Glomerular visceral epithelial cell (primary cell): ENCODE measurements at regions not wholly inside any gene's neighbourhood (a gene's known extent, or its start where the extent isn't known, plus 50 kb on each side); places are given as distances from the start of the nearest gene placed in this dataset.
A peak's percentile ranks its signal among the peaks of the same experiment; 100 is the strongest.
"Not testable (repeated sequence)": the region's sequence is repeated elsewhere in the genome, so short reads cannot be mapped to it uniquely, and the experiment has no call there.

ENCODE experiments used
- DNase-seq: peaks from one replicate; pipeline ENCODE4 v3.0.0-alpha.2; 2016; ENCODE audit errors: extremely low spot score

DNA sequence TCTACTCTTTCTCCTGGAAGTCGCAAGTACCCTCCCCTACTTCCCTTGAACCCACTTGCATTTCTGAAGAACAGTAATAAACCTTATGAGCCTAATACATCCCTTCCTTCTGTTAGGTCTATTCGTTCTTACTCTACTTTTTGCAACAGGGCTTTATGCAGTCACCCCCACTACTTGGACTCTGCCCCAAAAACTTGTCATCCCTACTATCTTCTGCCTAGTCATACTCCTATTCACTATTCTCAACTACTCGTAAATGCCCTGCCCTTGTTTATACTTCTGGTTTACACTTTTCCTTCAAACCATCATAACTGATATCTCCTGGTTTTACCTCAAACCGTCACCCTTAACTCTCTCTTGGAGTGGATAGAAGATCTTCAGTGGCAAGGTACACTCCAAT, 55.2 kb upstream of the SLIT2 start:
- DNase-seq = no peak

DNA sequence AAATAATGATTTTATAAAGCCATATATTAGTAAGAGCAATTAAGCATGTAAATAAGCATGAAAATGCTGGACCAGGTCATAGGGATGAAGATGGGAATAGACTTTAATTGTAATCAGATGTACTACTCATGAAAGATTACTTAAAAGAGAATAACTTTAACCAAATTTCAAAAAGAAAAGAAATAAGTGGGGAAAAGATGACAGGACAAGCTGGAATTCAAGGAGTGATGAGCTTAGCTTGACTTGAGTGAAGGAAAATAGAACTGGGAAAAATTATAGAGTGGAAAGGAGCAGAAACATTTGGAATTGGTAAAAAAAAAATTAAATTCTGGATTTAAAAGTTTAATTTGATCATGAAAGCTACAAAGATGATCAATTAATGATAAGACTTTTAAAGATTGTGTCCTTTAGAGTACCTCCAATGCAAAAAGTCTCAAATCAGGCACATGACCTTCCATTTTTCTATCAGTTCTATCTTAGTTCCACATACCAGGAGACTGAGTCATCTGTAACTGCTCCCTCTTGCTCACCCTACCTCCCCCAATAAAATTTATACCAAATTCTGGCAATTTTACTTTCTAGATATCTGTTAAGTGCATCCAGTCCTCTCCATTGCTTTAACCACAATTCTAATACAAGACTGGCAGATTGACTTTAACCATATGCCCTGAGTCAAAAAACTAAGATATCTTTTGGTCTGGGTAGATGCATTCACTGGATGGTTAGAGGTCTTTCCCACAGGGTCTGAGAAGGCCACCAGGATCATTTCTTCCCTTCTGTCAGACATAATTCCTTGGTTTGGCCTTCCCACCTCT, 56.4 kb upstream of the SLIT2 start:
- DNase-seq = peak; percentile 6

DNA sequence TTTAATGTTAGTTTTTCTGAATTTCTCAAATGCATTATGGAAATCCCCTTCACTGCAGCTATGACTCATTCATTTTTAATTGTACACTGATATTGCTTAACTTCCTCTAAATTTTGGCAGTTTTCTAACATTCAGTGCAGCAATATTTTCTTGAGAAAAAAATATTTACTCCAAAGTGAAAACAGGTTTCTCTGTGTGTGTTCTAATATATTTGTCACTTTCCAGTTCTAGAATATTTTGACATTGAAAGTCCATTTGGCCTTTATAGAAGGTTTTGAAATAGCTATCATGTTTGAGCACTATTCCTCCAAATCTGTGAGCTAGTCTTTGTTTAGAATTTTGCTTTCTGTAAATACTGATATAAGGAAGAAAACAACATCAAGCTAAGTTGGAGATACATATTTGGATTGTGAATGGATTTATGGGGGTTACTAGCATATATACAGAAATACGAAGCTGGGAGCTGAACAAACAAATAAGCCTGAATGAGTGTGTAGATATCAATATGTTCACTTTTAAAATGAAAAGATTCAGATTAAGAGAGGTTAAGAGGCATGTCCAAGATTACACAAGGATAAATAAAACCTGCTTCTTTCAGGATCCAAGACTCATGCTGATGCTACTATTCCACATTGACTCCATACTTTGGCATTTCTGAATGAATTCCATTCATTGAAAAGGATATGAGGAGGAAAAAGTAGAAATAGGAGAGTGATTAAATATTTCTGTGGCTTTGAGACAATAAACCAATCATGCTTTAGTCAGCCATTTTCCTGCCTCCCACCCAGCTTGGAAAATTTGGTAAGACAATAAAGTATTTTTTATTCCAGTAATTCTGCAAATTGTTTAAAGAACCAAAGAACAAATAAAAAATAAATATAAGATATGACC, 57.3 kb upstream of the SLIT2 start:
- peak; percentile 7 for DNase-seq

DNA sequence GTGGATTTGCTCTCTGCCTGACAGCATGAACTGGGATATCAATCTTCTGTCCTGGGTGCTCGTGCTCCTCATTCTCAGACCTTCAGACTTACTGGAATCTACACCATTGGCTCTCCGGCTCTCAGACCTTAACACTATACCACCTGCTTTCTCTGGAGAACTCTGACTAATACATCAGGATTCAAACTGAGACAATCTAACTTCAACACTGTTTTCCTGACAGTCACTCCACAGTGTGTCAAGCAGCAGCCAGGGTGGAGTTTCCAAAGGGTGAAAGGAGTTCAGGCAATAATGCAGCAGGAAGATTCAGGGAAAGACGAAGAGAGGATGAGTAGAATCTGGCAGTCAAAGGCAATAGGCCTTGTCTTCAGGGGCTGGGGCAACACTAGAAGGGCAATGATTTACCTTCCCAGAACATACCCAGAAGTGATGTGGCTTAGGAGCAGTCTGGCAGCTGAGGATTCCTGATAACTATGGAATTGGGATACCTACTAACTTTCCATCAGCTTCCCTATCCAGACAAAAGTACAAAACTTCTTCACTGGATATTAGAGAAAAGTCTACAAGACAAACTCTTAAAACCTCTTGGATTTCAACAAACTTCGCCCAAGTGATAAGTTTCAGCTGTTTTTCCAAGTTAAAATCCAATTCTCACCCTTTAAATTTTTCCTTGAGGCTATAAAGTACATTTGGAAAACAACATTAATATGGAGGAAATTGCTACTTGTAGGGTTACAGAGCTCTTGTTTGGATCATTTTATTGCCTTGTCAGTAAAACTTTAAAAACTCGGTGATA, 58.4 kb upstream of the SLIT2 start:
- DNase-seq = peak; percentile 45

DNA sequence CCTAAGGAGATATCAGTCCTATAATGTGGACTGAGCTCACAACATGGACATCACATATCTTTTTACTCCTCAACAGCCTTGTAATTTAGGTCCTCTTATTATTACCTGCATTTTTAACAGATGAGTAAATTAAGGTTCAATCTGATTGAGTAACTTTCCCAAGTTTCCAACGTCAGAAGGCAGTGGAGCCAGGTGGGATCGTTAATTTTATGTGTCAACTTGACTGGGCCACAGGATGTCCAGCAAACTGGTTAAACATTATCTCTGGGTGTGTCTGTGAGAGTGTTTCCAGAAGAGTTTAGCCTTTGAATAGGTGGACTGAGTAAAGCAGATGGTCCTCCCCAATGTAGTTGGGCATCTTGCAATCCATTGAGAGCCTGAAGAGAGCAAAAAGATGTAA, 59.0 kb upstream of the SLIT2 start:
- DNase-seq = peak; percentile 50

DNA sequence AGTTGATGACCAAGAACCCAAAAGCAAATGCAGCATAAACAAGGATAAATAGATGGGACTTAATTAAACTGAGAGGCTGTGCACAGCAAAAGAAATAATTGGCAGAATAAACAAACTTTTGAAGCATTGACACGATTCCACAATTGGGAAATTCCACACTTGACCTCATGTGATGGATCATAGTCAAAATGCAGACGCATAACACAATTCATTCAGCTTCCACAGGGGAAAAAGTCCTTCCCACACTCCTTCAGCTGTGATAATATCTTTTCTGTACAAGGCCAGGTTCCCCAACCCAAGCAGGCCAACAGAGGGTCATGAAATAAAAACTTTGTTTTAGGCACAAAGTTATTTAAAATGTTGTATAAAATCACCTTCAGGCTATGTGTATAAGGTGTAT, 66.6 kb upstream of the SLIT2 start:
- DNase-seq = no peak

DNA sequence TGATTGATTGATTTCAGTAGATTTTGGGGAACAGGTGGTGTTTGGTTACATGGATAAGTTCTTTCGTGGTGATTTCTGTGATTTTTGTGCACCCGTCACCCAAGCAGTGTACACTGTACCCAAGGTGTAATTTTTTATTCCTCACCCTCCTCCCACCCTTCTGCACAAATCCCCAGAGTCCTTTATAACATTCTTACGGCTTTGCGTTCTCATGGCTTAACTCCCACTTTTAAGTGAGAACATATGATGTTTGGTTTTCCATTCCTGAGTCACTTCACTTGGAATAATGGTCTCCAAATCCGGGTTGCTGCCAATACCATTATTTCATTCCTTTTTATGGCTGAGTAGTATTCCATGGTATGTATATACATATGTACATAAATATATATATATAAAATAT, 68.6 kb upstream of the SLIT2 start:
- DNase-seq = not testable (repeated sequence)

DNA sequence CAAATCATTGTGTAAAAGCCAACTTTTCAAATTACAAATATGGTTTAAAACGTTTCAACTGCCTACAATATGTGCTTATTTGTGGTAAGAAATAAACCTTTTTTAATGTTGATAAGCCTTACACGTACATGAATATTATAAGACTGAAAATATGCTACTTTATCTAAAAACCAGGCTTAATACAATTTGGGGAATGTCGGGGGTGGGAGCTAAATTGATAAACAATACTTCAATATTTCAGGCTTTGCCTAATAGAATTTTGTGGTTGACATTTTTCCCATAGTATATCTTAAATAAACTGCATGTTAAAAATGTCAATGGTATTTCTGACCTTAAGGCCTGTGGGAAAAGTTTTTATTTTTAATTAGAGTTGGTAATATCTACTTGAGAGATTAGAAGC, 69.8 kb upstream of the SLIT2 start:
- no peak for DNase-seq

DNA sequence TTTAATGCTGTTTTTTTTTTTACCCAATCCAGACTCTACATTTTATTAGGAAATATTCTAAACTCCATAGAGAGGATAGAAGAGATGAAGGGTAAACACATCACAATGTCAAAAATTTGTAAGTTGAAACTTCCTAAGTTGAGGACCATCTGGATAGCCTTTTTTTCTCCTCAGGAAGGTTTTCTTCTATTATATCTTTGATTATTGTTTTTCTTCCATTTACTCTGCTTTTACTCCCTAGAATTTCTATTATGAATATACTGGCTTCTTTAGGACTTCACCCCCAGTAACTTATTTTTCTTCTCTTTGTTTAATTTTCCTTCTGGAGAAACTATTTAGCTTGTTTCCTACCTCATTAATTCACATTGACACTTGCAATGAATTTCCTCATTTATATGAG, 71.2 kb upstream of the SLIT2 start:
- no peak for DNase-seq

DNA sequence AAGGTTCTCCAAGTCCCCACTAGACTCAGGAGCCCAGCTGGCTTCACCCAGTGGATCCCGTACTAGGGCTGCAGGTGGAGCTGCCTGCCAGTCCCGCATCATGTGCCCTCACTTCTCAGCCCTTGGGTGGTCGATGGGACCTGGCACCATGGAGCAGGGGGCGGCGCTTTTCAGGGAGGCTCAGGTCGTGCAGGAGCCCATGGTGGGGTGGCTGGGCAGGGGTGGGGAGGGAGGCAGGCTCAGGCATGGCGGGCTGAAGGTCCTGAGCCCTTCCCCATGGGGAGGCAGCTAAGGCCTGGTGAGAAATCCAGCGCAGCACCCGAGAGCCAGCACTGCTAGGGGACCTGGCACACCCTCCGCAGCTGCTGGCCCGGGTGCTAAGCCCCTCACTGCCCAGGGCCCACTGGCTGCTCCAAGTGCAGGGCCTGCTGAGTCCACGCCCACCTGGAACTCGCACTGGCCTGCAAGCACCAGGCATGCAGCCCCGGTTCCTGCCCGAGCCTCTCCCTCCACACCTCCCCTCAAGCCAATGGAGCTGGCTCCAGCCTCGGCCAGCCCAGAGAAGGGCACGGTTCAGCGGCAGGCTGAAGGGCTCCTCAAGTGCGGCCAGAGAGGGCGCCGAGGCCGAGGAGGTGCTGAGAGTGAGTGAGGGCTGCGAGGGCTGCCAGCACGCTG, 72.7 kb upstream of the SLIT2 start:
- no peak for DNase-seq

DNA sequence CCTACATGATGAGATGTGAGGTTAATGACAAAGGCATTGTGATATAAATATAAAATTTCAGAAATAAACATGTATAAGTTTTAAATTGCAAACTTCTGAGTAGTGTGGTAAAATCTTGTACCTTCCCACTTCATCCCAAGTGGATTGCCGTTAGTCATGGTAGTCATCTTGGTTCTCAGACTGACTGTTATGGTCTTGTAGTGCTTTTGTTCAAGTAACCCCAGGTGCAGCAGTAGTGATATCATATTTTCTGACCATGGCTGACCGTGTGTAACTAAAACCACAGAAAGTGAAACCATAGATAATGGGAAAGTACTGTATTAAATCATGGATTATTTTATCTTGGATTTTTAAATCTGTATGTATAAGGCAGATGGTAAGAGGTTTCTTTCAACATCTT, 74.8 kb upstream of the SLIT2 start:
- DNase-seq = peak; percentile 7

DNA sequence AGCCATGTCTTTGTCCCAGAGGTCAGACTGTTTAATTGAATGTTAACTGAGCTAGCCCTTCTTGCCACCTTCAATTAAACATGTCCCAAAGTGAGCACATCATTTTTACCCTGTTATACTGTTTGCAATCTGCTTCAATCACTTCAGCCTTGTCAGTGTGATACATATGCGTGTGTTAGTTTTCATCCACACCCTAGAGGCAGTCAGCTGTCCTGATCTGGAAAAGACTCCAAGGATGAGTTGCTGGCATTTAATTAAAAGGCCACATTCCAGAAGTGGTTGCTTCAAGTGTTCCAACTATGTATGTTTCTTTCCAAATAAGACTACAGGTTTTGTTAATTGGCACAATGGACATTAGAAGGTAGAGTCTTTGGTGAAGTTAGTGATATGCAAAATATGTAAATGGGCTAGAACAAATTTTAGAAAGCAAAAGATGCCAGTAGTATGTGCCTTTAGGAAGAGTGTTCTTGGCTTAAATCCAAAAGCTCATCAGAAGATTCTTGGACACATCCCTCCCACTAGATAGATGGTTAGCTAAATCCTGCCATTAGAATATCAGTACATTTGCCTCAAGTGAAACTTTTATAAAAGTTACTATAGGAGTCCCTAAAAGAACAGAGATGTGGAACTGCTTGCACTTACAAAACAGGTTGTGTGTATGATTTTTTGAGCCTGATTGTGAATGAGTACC, 79.5 kb upstream of the SLIT2 start:
- DNase-seq = no peak

DNA sequence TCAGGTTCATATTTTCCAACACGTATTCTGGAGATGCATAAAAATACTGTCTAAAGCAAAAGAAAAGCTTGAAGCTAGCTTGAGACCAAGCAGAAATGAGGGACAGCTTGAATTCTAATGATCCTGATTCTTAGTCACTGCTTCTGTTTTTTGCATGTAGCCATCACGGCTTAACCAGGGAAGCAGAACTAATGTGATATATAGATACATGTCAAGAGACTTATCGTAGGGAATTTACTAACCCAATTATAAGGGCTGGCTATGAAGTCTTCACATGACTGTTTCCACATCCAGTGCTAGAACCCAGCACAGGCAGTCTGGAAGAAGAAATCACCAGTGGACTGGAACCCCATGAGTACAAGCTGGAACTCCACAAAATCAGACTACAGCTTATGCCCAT, 85.2 kb upstream of the SLIT2 start:
- DNase-seq = no peak

DNA sequence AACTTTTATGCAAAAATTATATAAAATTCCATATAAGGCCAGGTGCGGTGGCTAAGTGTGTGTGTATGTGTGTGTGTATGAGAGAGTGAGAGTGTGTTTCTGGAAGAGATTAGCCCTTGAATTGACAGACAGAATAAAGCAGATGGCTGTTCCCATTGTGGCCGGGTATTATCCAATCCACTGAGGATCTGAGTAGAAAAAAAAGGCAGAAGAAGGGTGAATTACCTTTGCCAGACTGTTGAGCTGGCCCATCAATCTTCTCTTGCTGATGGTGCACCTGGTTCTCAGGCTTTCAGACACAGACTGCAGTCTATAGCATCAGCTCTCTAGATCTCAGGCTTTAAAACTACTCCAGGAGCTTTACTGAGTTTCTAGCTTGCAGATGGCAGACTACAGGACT, 92.2 kb upstream of the SLIT2 start:
- DNase-seq = no peak

DNA sequence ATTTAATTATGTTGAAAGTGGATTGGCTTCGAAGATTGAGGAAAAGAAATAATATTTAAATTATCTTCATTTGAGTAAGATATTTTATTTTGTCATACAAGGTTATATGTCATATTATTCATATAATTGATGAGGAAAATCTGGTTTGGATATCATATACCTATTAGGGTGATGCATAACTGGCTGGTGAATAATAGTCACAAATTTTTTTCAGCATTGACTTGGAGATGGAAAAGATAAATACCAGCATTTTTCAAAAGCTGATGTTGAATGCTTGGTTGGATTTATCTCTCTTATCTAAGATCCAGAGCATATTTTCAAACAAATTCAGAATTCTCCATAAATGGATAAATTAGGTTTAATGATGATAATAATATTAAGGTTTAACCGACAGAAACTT, 93.5 kb upstream of the SLIT2 start:
- no peak for DNase-seq

DNA sequence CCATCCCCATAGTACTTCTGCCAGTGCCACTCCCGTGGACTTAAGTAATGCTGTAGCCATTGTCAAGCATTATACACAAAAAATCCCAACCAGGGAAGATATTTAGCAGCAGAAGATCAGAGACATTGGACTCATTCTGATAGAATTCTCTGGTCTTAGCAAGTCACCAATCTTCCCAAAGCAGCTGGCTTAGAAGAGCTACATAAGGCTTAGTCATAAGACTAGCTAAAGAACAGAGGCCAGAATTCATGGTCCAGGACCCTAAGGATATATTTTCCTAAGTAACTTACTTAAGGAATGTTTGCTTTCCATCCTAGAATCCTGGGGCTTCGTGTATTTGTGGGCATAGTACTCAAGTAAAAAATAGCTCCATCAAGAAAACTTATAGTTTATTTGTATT, 100.3 kb upstream of the SLIT2 start:
- DNase-seq = no peak

DNA sequence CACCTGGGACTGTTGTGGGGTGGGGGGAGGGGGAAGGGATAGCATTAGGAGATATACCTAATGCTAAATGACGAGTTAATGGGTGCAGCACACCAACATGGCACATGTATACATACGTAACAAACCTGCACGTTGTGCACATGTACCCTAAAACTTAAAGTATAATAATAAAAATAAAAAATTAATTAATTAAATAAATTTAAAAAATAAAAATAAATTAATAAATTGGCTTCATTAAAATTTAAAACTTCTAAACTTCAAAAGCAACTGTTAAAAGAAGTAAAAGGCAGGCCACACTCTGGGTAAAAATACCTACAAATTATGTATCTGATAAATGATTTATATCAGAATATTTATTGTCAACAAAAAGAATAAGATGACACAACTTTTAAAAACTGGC, 102.6 kb upstream of the SLIT2 start:
- DNase-seq = not testable (repeated sequence)

DNA sequence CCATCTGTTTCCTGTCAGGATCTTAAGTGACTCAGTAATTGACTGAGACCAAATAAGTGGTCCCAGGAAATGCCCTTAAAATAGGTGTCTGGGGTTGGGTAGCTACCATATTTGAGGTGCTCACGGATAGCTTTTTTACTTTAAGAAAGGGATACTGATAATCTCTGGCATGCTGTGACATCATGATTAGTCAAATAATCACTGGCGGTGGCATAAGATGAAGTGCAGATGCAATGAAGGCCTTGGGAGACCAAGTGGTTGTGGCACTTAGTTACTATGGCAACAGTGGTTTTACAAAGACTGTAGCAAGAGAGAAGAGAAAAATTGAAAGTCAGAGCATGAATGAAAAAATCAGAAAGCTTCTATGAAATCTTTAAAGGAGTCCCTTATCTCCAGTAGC, 114.5 kb upstream of the SLIT2 start:
- peak; percentile 9 for DNase-seq

DNA sequence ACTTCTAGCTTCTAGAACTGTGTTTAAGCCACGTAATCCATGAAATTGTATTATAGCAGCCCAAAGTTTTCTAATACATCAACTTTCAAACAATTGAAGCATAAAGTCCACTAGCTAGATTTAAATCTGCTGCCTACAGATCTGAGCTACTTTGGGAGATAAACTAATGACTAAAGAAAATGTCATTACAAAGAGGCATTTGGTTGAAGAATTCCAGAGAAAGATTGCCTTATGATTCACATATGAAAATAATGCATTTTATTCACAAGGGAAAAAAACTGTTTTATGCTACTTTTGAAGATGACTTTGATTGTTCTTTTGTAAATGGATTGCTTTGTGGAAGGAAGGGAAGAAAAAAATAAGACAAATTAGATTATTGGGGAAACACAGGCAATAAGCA, 124.1 kb upstream of the SLIT2 start:
- DNase-seq = no peak

DNA sequence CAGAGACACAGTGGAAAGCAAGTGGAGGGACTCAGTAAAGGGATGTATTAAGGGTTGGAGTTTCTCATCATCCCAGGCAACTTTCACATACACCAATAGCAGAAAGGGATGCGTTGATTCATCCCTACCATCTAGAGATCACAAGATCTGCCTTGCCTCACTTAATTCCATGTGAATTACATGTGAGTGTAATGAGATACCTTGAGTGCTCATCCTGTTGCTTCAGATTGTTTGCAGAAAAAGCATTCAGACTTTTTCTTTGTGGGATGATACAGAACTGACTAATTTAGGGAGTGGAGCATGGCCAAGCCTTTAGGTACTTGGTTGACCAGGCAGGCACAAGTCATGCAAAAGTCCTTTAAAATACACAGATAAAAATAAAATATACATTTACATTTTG, 124.8 kb upstream of the SLIT2 start:
- DNase-seq = no peak
